Ishikawa (cell line): ENCODE measurements at regions not wholly inside any gene's neighbourhood (a gene's known extent, or its start where the extent isn't known, plus 50 kb on each side); places are given as distances from the start of the nearest gene placed in this dataset.

Experiments
- CEBPB ChIP-seq: IDR thresholded peaks from 2 replicates; pipeline ENCODE4 v1.6.1; 2012
- CREB1 ChIP-seq: IDR thresholded peaks from 2 replicates; pipeline ENCODE4 v1.6.1; 2012; ENCODE audit warnings: low read depth
- EGR1 ChIP-seq: IDR thresholded peaks from 2 replicates; pipeline ENCODE4 v1.6.1; 2012
- EP300 ChIP-seq: IDR thresholded peaks from 2 replicates; pipeline ENCODE4 v1.6.1; 2012; ENCODE audit warnings: borderline replicate concordance
- FOXM1 ChIP-seq: IDR thresholded peaks from 2 replicates; pipeline ENCODE4 v1.6.1; 2012; ENCODE audit warnings: low read depth, borderline replicate concordance
- MAX ChIP-seq: IDR thresholded peaks from 2 replicates; pipeline ENCODE4 v1.6.1; 2012
- NFIC ChIP-seq: IDR thresholded peaks from 2 replicates; pipeline ENCODE4 v1.6.1; 2012
- RAD21 ChIP-seq: IDR thresholded peaks from 2 replicates; pipeline ENCODE4 v1.6.1; 2012; ENCODE audit warnings: low read depth
- REST ChIP-seq: IDR thresholded peaks from 2 replicates; pipeline ENCODE4 v1.6.1; 2012; ENCODE audit warnings: low read depth, mild to moderate bottlenecking
- TAF1 ChIP-seq: IDR thresholded peaks from 2 replicates; pipeline ENCODE4 v1.6.1; 2012; ENCODE audit warnings: low read depth, mild to moderate bottlenecking
- TCF12 ChIP-seq: IDR thresholded peaks from 2 replicates; pipeline ENCODE4 v1.6.1; 2012; ENCODE audit warnings: low read depth
- TEAD4 ChIP-seq: IDR thresholded peaks from 2 replicates; pipeline ENCODE4 v1.6.1; 2012
- USF1 ChIP-seq: IDR thresholded peaks from 2 replicates; pipeline ENCODE4 v1.6.1; 2012
- YY1 ChIP-seq: IDR thresholded peaks from 2 replicates; pipeline ENCODE4 v1.6.1; 2012; ENCODE audit warnings: low read depth
- ZBTB7A ChIP-seq: IDR thresholded peaks from 2 replicates; pipeline ENCODE4 v1.6.1; 2012; ENCODE audit warnings: low read depth

- TF ChIP-seq FOXM1 (no peak), TCF12 (no peak), ZBTB7A (no peak), TEAD4 (no peak), REST (no peak), YY1 (no peak), TAF1 (no peak), USF1 (no peak), CEBPB (no peak), CREB1 (no peak), RAD21 (no peak), MAX (no peak), EP300 (no peak), EGR1 (no peak), NFIC (no peak)
Observed at GRCh38 chr4:83981156-83981555, 445.2 kb downstream of the GPAT3 start.

GRCh38 chr4:83979773-83980172 is 443.9 kb downstream of the GPAT3 start:
- TF ChIP-seq ZBTB7A (no peak), FOXM1 (no peak), TEAD4 (no peak), TAF1 (no peak), REST (no peak), USF1 (no peak), YY1 (no peak)

- TF ChIP-seq MAX, result no peak
- no peak for TF ChIP-seq EGR1
- no peak for TF ChIP-seq EP300
- TF ChIP-seq TAF1, result no peak
- TF ChIP-seq YY1, result no peak
- TF ChIP-seq TCF12, result no peak
- TF ChIP-seq TEAD4, result no peak
- no peak for TF ChIP-seq CEBPB
- no peak for TF ChIP-seq USF1
- no peak for TF ChIP-seq RAD21
- no peak for TF ChIP-seq ZBTB7A
Observed at GRCh38 chr4:83974111-83974780, 438.3 kb downstream of the GPAT3 start.

GRCh38 chr4:83964996-83965541 is 429.2 kb downstream of the GPAT3 start:
- TF ChIP-seq RAD21, result no peak
- no peak for TF ChIP-seq MAX
- TF ChIP-seq EP300, result no peak
- no peak for TF ChIP-seq TEAD4
- no peak for TF ChIP-seq CEBPB
- no peak for TF ChIP-seq TCF12
- no peak for TF ChIP-seq USF1
- no peak for TF ChIP-seq YY1
- no peak for TF ChIP-seq FOXM1
- TF ChIP-seq ZBTB7A, result no peak
- no peak for TF ChIP-seq TAF1

- TF ChIP-seq NFIC (no peak), ZBTB7A (no peak), USF1 (no peak), RAD21 (no peak), TAF1 (no peak), CEBPB (no peak), CREB1 (no peak), EP300 (no peak), TEAD4 (no peak), MAX (no peak), TCF12 (no peak), EGR1 (no peak), YY1 (no peak), REST (no peak), FOXM1 (no peak)
Observed at GRCh38 chr4:83962492-83962891, 426.6 kb downstream of the GPAT3 start.
